ENCODE measurements at regions not wholly inside any gene's neighbourhood (a gene's known extent, or its start where the extent isn't known, plus 50 kb on each side); places are given as distances from the start of the nearest gene placed in this dataset.

DNA sequence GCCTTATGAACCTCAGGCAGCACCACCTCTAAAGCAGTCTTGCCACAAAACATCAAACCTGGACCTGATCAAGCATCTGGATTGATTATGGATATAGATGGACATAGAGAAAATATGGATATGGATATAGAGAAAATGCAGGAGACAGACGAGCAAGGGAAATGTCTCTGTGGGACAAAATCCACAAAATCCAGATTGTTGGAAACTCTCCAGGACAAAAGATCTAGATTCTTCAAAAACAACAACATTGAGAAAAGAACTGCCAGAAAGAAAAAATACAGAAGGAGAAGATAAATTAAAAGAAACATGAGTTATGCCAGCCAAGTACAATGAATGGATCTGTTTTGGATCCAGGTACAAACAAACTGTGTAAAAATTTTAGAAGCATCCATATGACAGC is 1176.5 kb downstream of the UQCRFS1 start:
- no peaks in the 10 kb centered on the region for H3K4me1 ChIP-seq
- WGBS (ENCODE audit: insufficient coverage, low coverage, low lambda C conversion rate, missing lambda C conversion rate), result 67% methylated on average over 1 of the region's 1 CpG
- ATAC-seq (no peak), DNase-seq (no peak)
- H3K27me3 ChIP-seq, result no peaks in the 10 kb centered on the region
- H3K27ac ChIP-seq, result no peak overlapping the region
- H3K9me3 ChIP-seq, result no peaks in the 10 kb centered on the region
- TF ChIP-seq, protein P1, sequence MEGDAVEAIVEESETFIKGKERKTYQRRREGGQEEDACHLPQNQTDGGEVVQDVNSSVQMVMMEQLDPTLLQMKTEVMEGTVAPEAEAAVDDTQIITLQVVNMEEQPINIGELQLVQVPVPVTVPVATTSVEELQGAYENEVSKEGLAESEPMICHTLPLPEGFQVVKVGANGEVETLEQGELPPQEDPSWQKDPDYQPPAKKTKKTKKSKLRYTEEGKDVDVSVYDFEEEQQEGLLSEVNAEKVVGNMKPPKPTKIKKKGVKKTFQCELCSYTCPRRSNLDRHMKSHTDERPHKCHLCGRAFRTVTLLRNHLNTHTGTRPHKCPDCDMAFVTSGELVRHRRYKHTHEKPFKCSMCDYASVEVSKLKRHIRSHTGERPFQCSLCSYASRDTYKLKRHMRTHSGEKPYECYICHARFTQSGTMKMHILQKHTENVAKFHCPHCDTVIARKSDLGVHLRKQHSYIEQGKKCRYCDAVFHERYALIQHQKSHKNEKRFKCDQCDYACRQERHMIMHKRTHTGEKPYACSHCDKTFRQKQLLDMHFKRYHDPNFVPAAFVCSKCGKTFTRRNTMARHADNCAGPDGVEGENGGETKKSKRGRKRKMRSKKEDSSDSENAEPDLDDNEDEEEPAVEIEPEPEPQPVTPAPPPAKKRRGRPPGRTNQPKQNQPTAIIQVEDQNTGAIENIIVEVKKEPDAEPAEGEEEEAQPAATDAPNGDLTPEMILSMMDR (IDR thresholded peaks at IDR 0.05), result no peak
- no peak for TF ChIP-seq POLR2A (IDR thresholded peaks at IDR 0.05)
- H3K4me3 ChIP-seq, result no peak overlapping the region
- H3K36me3 ChIP-seq, result no peaks in the 10 kb centered on the region
- intact Hi-C loops (cut with DNase I), result no loop called here

DNA sequence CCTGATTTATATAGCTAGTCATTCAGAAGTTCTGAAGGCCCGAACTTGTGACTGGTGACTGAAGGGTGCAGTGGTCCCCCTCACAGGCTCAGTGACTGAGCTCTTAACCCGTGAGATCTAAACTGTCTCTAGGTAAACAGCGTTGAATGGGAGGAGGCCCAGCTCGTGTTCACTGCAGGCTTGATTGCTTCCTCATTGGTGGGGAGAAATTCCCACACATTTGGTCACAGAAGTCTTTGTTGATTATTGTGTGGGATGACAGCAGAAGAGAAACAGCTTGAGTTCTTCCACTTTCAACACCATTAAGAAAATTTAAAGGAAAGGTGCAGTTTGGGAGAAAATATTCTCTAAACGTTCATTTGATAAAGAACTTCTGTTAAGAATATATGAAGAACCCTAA is 1178.0 kb downstream of the UQCRFS1 start:
- Histone ChIP-seq H3K27ac (no peak overlapping the region), H3K9me3 (no peaks in the 10 kb centered on the region), H3K27me3 (no peaks in the 10 kb centered on the region), H3K4me1 (no peaks in the 10 kb centered on the region), H3K36me3 (no peaks in the 10 kb centered on the region), H3K4me3 (no peak overlapping the region)
- TF ChIP-seq POLR2A (IDR thresholded peaks at IDR 0.05), result no peak
- TF ChIP-seq, protein P1 (IDR thresholded peaks at IDR 0.05), result no peak
- no peak for ATAC-seq
- WGBS (ENCODE audit: insufficient coverage, low coverage, low lambda C conversion rate, missing lambda C conversion rate), result 16% methylated on average over 5 of the region's 5 CpGs
- no peak for DNase-seq
- intact Hi-C loops (cut with DNase I), result no loop called here

DNA sequence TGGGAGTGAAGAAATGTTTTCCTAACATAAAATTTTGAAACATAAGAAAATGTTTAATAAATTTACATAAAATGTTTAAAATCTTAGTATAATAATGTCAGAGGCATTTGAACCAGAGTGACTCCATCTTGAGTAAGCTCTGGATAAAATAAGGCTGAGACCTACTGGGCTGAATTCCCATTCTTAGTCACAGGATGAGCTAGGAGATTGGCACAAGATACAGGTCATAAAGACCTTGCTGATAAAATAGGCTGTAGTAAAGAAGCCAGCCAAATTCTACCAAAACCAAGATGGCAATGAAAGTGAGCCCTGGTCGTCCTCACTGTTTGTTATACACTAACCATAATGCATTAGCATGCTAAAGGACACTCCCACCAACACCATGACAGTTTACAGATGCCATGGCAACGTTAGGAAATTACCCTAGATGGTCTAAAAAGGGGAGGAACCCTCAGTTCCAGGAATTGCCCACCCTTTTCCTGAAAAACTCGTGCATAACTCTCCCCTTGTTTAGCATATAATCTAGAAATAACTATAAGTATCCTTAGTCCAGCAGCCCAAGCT is 1184.0 kb downstream of the UQCRFS1 start:
- TF ChIP-seq, protein P1 (IDR thresholded peaks at IDR 0.05), result no peak
- no peak for TF ChIP-seq POLR2A (IDR thresholded peaks at IDR 0.05)

DNA sequence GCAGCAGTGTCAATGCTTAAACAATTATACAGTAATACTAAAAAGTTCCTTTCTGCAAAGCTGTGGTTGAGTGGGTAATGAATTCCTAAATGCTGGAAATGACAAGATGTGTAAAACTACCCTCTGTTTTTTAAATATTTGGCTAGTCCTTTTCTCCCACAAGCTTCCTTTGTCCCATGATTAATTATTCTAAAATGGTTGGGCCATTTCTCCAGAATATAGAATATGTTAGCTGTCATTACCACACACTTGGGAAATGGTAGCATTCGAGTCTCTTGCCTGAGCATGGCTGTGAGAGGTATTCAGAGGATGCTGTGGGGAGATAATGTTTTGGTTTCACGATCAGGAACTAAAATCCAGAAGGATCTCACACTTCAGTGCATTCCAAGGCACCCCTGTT is 1185.8 kb downstream of the UQCRFS1 start:
- TF ChIP-seq, protein P1 (IDR thresholded peaks at IDR 0.05), result no peak
- no peak for TF ChIP-seq POLR2A (IDR thresholded peaks at IDR 0.05)
- DNase-seq, result no peak
- Histone ChIP-seq H3K9me3 (no peaks in the 10 kb centered on the region), H3K4me1 (no peaks in the 10 kb centered on the region), H3K36me3 (no peaks in the 10 kb centered on the region), H3K27ac (no peak overlapping the region), H3K4me3 (no peak overlapping the region), H3K27me3 (no peaks in the 10 kb centered on the region)
- 12% methylated on average over 2 of the region's 2 CpGs for WGBS (ENCODE audit: insufficient coverage, low coverage, low lambda C conversion rate, missing lambda C conversion rate)
- intact Hi-C loops (cut with DNase I), result no loop called here
- ATAC-seq, result no peak

More for the DNA sequence above, 1184.0 kb downstream of the UQCRFS1 start:
- ATAC-seq (no peak), DNase-seq (no peak)
- WGBS (ENCODE audit: insufficient coverage, low coverage, low lambda C conversion rate, missing lambda C conversion rate), result 6% methylated on average over 3 of the region's 3 CpGs
- H3K36me3 ChIP-seq, result no peaks in the 10 kb centered on the region
- H3K4me3 ChIP-seq, result no peak overlapping the region
- H3K4me1 ChIP-seq, result no peaks in the 10 kb centered on the region
- no peaks in the 10 kb centered on the region for H3K9me3 ChIP-seq
- intact Hi-C loops (cut with DNase I), result no loop called here
- no peak overlapping the region for H3K27ac ChIP-seq
- H3K27me3 ChIP-seq, result no peaks in the 10 kb centered on the region

DNA sequence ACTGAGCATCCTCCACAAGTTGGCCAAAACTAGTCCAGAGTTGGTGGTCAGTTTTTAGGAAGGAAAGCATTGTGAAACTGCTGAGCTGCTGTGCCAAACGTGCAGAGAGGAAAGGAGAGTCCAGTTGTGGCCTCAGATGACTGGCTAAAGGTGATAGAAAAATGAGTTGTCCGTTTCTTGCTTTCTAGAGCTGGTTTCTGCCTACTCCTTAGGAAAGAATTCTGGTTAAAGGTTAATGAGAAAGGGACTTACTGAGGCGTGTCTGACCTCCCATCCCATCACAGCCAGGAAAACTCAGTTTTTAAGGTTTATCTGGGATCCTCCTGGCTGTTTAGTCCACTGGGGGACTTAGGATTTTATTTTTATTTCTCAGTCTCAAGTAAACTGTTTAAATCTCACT is 1186.3 kb downstream of the UQCRFS1 start:
- Histone ChIP-seq H3K36me3 (no peaks in the 10 kb centered on the region), H3K4me3 (no peak overlapping the region), H3K9me3 (no peaks in the 10 kb centered on the region), H3K27ac (no peak overlapping the region), H3K4me1 (no peaks in the 10 kb centered on the region), H3K27me3 (no peaks in the 10 kb centered on the region)
- whole genome bisulfite sequencing (ENCODE audit: insufficient coverage, low coverage, low lambda C conversion rate, missing lambda C conversion rate), result 17% methylated on average over 3 of the region's 3 CpGs
- DNase-seq, result no peak
- intact Hi-C loops (cut with DNase I), result no loop called here
- TF ChIP-seq, protein P1 (IDR thresholded peaks at IDR 0.05), result no peak
- TF ChIP-seq POLR2A (IDR thresholded peaks at IDR 0.05), result no peak
- ATAC-seq, result no peak
